H9 (cell line): ENCODE measurements at regions not wholly inside any gene's neighbourhood (a gene's known extent, or its start where the extent isn't known, plus 50 kb on each side); places are given as distances from the start of the nearest gene placed in this dataset.

ENCODE experiments used
- DNase-seq: peaks from one replicate; pipeline ENCODE4 v3.0.0-alpha.2; 2017
- H2AFZ ChIP-seq: one replicate; pipeline ENCODE4 v1.6.1; 2013; ENCODE audit warnings: mild to moderate bottlenecking, low read length, control low read depth, moderate library complexity
- H2AK5ac ChIP-seq: 2 replicates; pipeline ENCODE4 v1.6.1; 2013; ENCODE audit warnings: low read length, control low read depth, mixed read lengths; ENCODE audit not compliant: insufficient read length
- H2BK120ac ChIP-seq: one replicate; pipeline ENCODE4 v1.6.1; 2013; ENCODE audit warnings: low read depth, mild to moderate bottlenecking, low read length, control low read depth, inconsistent platforms; ENCODE audit not compliant: poor library complexity, severe bottlenecking
- H2BK12ac ChIP-seq: 2 replicates; pipeline ENCODE4 v1.6.1; 2013; ENCODE audit warnings: low read length, control low read depth, mixed read lengths, low read depth; ENCODE audit not compliant: insufficient read length
- H2BK15ac ChIP-seq: 2 replicates; pipeline ENCODE4 v1.6.1; 2013; ENCODE audit warnings: low read depth, low read length, control low read depth
- H2BK20ac ChIP-seq: one replicate; pipeline ENCODE4 v1.6.1; 2013; ENCODE audit warnings: low read depth, mild to moderate bottlenecking, low read length, control low read depth, inconsistent platforms; ENCODE audit not compliant: poor library complexity, severe bottlenecking
- H2BK5ac ChIP-seq: 2 replicates; pipeline ENCODE4 v1.6.1; 2013; ENCODE audit warnings: low read length, control low read depth, mixed read lengths; ENCODE audit not compliant: insufficient read length
- H3K14ac ChIP-seq: 2 replicates; pipeline ENCODE4 v1.6.1; 2013; ENCODE audit warnings: low read length, control low read depth; ENCODE audit not compliant: insufficient read depth
- H3K18ac ChIP-seq: 2 replicates; pipeline ENCODE4 v1.6.1; 2013; ENCODE audit warnings: low read depth, mild to moderate bottlenecking, mixed read lengths, low read length, control low read depth; ENCODE audit not compliant: insufficient read length
- H3K23ac ChIP-seq: 2 replicates; pipeline ENCODE4 v1.6.1; 2013; ENCODE audit warnings: low read length, control low read depth, mixed read lengths, low read depth; ENCODE audit not compliant: insufficient read length
- H3K23me2 ChIP-seq: 2 replicates; pipeline ENCODE4 v1.6.1; 2013; ENCODE audit warnings: low read depth, mild to moderate bottlenecking, mixed read lengths, low read length, control low read depth; ENCODE audit not compliant: insufficient read length, poor library complexity, severe bottlenecking
- H3K27ac ChIP-seq: 2 replicates; pipeline ENCODE4 v1.5.1; 2013; ENCODE audit warnings: low read length, control low read depth, mixed read lengths, low read depth; ENCODE audit not compliant: insufficient read length
- H3K27me3 ChIP-seq: 2 replicates; pipeline ENCODE4 v1.6.1; 2013; ENCODE audit warnings: low read length, control low read depth, inconsistent platforms; ENCODE audit not compliant: insufficient read depth
- H3K4ac ChIP-seq: 2 replicates; pipeline ENCODE4 v1.6.1; 2013; ENCODE audit warnings: low read depth, mild to moderate bottlenecking, control low read depth, inconsistent platforms, low read length, moderate library complexity
- H3K4me1 ChIP-seq: 2 replicates; pipeline ENCODE4 v1.6.1; 2013; ENCODE audit warnings: low read length, control low read depth, inconsistent platforms; ENCODE audit not compliant: insufficient read depth
- H3K4me2 ChIP-seq: 2 replicates; pipeline ENCODE4 v1.6.1; 2013; ENCODE audit warnings: low read length, control low read depth, mixed read lengths; ENCODE audit not compliant: insufficient read length, insufficient read depth
- H3K56ac ChIP-seq: 2 replicates; pipeline ENCODE4 v1.6.1; 2013; ENCODE audit warnings: low read depth, mild to moderate bottlenecking, mixed read lengths, low read length, control low read depth; ENCODE audit not compliant: insufficient read length
- H3K79me1 ChIP-seq: 2 replicates; pipeline ENCODE4 v1.6.1; 2013; ENCODE audit warnings: low read depth, mild to moderate bottlenecking, moderate library complexity, low read length, control low read depth, inconsistent platforms; ENCODE audit not compliant: insufficient read depth, poor library complexity, severe bottlenecking
- H3K79me2 ChIP-seq: 2 replicates; pipeline ENCODE4 v1.6.1; 2013; ENCODE audit warnings: low read length, control low read depth, inconsistent platforms; ENCODE audit not compliant: insufficient read depth
- H3K9ac ChIP-seq: 2 replicates; pipeline ENCODE4 v1.6.1; 2013; ENCODE audit warnings: low read length, control low read depth, mixed read lengths; ENCODE audit not compliant: insufficient read length; ENCODE audit errors: extremely low read depth
- H3K9me3 ChIP-seq: one replicate; pipeline ENCODE4 v1.6.1; 2013; ENCODE audit warnings: low read depth, low read length, inconsistent platforms; ENCODE audit not compliant: control insufficient read depth
- H3T11ph ChIP-seq: one replicate; pipeline ENCODE4 v1.6.1; 2013; ENCODE audit warnings: mild to moderate bottlenecking, low read length, control low read depth, inconsistent platforms
- H4K20me1 ChIP-seq: one replicate; pipeline ENCODE4 v1.6.1; 2013; ENCODE audit not compliant: control insufficient read depth, insufficient read length, insufficient read depth
- H4K5ac ChIP-seq: 2 replicates; pipeline ENCODE4 v1.6.1; 2013; ENCODE audit warnings: low read depth, mild to moderate bottlenecking, mixed read lengths, low read length, control low read depth; ENCODE audit not compliant: insufficient read length
- H4K8ac ChIP-seq: replicated peaks from 2 replicates; pipeline ENCODE4 v1.6.1; 2013; ENCODE audit warnings: low read length, control low read depth, mixed read lengths, low read depth; ENCODE audit not compliant: insufficient read length
- H4K91ac ChIP-seq: 2 replicates; pipeline ENCODE4 v1.6.1; 2013; ENCODE audit warnings: low read depth, mild to moderate bottlenecking, moderate library complexity, mixed read lengths, low read length, control low read depth; ENCODE audit not compliant: insufficient read length
- H3K27ac Mint-ChIP-seq, 3 experiments: 2 replicates in 2 of 3; 3 replicates in 1 of 3; pipeline ENCODE4 v1.8.0; 2020 to 2021; ENCODE audit warnings: mixed read lengths in 3 of 3, mild to moderate bottlenecking in 1 of 3, moderate library complexity in 1 of 3
- H3K27me3 Mint-ChIP-seq: 2 replicates; pipeline ENCODE4 v1.8.0; 2021; ENCODE audit warnings: low read depth, mild to moderate bottlenecking, moderate library complexity, mixed read lengths
- H3K36me3 Mint-ChIP-seq, 3 experiments: 2 replicates in 2 of 3; 3 replicates in 1 of 3; pipeline ENCODE4 v1.8.0; 2020 to 2021; ENCODE audit warnings: low read depth in 3 of 3, mixed read lengths in 3 of 3; ENCODE audit not compliant: insufficient read depth in 1 of 3
- H3K4me1 Mint-ChIP-seq, 2 experiments: 2 replicates each; pipeline ENCODE4 v1.8.0; 2020; ENCODE audit warnings: mixed read lengths in 2 of 2
- H3K4me3 Mint-ChIP-seq, 2 experiments: 2 replicates in 1 of 2; 3 replicates in 1 of 2; pipeline ENCODE4 v1.8.0; 2020 to 2021; ENCODE audit warnings: mild to moderate bottlenecking in 2 of 2, mixed read lengths in 2 of 2, moderate library complexity in 1 of 2
- H3K9me3 Mint-ChIP-seq, 2 experiments: 2 replicates in 1 of 2; 3 replicates in 1 of 2; pipeline ENCODE4 v1.8.0; 2020; ENCODE audit warnings: mild to moderate bottlenecking in 2 of 2, mixed read lengths in 2 of 2, moderate library complexity in 1 of 2
- CTCF ChIP-seq: fragments of 200-600 bp; sonication (generic); conservative IDR thresholded peaks from 3 replicates; pipeline ENCODE4 v1.8.0; 2021; ENCODE audit warnings: antibody characterized with exemption, mild to moderate bottlenecking

- Histone ChIP-seq H2AK5ac (no peak overlapping the region), H3K14ac (no peak overlapping the region), H3K27me3 (no peaks in the 10 kb centered on the region), H4K8ac (no peak overlapping the region), H3K9ac (no peak overlapping the region), H3K23me2 (no peaks in the 10 kb centered on the region), H3K4ac (no peak overlapping the region), H4K5ac (no peak overlapping the region), H2BK12ac (no peak overlapping the region), H3K27ac (no peak overlapping the region), H3K23ac (no peak overlapping the region), H3K79me2 (no peaks in the 10 kb centered on the region), H2BK20ac (no peak overlapping the region), H3K9me3 (no peaks in the 10 kb centered on the region), H4K91ac (no peak overlapping the region), H2BK5ac (no peak overlapping the region), H3K56ac (no peak overlapping the region), H2BK15ac (no peak overlapping the region), H3T11ph (no peak overlapping the region), H3K4me2 (no peak overlapping the region), H3K79me1 (no peaks in the 10 kb centered on the region), H3K18ac (no peak overlapping the region), H4K20me1 (no peaks in the 10 kb centered on the region), H2AFZ (no peak overlapping the region), H3K4me1 (no peaks in the 10 kb centered on the region), H2BK120ac (no peak overlapping the region)
- no peak for TF ChIP-seq CTCF
- no peak overlapping the region for H3K27ac Mint-ChIP-seq
- H3K36me3 Mint-ChIP-seq: no peaks in the 10 kb centered on the region
- H3K4me1 Mint-ChIP-seq: no peaks in the 10 kb centered on the region
- no peak overlapping the region for H3K4me3 Mint-ChIP-seq
- H3K27me3 Mint-ChIP-seq: no peaks in the 10 kb centered on the region; the same call in 1 of the 2 replicates
- DNase-seq: no peak
- H3K9me3 Mint-ChIP-seq: peaks cover 0 to 2% of the 10 kb centered on the region in 2 experiments; a peak in 1 of 5 replicates
Measured at GRCh38 chr20:52754366-52754765, 217.8 kb upstream of the TSHZ2 start.
